Cerebellar cortex (tissue), 1 donor: ENCODE measurements at regions not wholly inside any gene's neighbourhood (a gene's known extent, or its start where the extent isn't known, plus 50 kb on each side); places are given as distances from the start of the nearest gene placed in this dataset.

ENCODE experiments used
- DNase-seq: peaks from one replicate; pipeline ENCODE4 v3.0.0-alpha.2; 2015; ENCODE audit warnings: low spot score

- DNase-seq = no peak
Measured at GRCh38 chr14:86722612-86723253, 1192.8 kb downstream of the FLRT2 start.

- no peak for DNase-seq
Measured at GRCh38 chr14:86714575-86714974, 1184.6 kb downstream of the FLRT2 start.

GRCh38 chr14:86714153-86714552 is 1184.2 kb downstream of the FLRT2 start:
- no peak for DNase-seq

DNA sequence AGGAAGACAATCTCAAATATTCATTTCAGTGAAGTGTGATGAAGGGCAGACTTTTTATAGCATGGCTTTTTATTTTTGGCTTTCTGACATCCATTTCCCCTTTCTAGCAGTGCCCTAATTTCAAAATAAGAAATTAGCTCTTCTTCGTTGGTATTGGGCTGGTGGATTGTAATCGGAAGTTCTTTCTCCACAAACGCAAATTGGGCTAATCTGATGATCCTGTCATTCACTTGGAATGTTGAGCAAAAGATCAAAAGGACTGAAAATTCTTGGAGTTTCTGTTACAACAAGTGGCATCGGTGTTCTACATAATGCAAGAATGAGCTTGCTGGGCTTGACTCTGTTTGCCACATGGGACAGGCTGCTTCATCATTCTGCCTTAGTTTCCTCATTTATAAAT is 1182.8 kb downstream of the FLRT2 start:
- DNase-seq = no peak

- DNase-seq = no peak
Measured at GRCh38 chr14:86712176-86712575, 1182.2 kb downstream of the FLRT2 start.

DNA sequence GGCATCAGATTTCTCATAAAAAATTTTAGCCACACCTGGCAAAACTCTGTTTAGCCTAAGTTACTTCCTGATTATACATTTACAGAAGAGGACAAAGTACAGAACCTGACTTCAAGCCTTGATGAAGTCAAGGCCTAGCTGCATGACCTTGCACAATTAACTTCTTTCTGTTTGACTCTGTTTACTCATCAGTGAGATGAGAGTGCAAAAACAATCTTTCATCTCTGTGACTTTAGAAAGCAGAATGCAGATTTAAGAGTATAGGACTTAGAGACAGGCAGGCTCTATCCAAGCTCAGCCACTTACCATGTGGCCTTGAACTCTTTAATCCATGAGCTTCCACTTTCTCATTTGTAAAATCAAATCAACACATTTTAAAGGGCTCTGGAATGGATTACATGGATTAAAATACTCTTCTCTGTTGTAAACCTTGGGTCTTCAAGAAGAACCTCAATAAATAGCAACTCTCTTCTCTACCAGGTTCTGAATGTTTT is 1178.9 kb downstream of the FLRT2 start:
- DNase-seq = no peak

DNA sequence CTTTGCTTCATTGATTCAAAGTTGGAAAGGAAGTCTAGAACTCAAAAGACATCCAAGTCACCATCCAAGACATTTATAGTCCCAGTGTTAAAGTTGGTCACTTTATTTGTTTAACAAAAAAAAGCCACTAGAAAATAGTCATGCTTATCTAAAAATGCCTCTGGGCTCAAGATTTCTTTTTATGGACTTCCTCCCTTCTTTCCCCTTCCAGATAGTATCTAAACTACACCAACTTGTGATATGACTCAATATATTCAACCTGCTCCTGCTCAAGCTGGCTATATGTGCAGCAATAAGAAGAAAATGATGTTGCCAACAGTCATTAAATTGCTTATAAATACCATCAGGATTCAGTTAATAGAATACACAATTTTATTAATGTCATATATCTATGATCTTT is 1177.1 kb downstream of the FLRT2 start:
- DNase-seq = no peak

DNA sequence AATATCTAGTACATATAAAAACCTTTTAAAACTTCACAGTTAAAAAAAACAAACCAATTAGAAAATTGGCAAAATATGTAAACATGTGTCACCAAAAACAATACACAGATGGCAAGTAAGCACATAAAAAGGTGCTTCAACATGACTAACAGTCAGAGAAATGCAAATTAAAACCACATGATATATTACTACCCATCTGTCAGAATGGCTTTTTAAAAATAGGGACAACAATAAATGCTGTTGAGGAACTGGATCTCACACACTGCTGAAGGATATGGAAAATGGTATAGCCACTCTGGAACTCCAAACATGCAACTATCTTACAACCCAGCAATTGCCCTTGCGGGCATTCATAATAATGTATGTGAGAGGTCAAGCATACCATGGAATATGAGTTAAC is 1153.6 kb downstream of the FLRT2 start:
- DNase-seq = no peak

DNA sequence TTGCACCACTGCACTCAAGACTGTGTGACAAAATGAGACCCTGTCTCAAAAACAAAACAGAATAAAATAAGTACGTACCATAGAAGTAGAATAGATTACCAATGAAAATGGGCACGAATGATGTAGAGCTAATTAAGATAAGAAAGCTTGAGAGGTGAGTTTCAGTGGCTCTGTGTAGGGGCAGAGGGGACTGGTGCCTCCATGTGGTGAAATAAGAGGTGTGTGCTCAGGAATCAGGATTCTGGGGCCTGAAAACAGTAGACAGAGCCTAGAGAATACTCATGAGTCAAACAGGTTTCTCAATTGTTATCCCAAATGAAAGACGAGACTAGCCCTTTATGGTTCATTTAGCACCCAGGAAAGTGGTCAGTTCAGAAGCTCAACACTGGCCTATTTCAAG is 1145.1 kb downstream of the FLRT2 start:
- no peak for DNase-seq

- no peak for DNase-seq
Measured at GRCh38 chr14:86673523-86673969, 1143.6 kb downstream of the FLRT2 start.

GRCh38 chr14:86672080-86672479 is 1142.1 kb downstream of the FLRT2 start:
- DNase-seq = no peak

- no peak for DNase-seq
Measured at GRCh38 chr14:86665975-86666374, 1136.0 kb downstream of the FLRT2 start.

DNA sequence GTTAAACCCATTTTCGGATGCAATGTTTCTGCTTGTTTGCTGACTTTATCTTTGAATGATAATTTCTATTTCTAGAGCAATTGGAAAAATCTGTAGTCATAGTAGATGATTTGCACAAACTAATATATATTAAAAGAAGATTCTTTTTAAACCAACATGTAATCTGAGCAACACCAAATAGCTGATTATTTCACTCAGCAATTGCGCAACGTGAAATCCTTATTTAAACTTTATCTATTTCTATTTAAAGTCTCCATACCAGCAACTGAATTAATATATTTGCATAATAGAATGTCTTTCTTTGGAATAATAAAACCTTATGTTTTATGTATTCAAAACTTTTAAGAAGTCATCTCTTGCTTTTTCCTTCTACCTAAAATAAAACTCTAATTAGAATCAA is 1132.4 kb downstream of the FLRT2 start:
- no peak for DNase-seq

- peak; percentile 11 for DNase-seq
Measured at GRCh38 chr14:86654558-86655184, 1124.7 kb downstream of the FLRT2 start.

GRCh38 chr14:86652526-86652925 is 1122.6 kb downstream of the FLRT2 start:
- no peak for DNase-seq

- DNase-seq = no peak
Measured at GRCh38 chr14:86646696-86647690, 1117.0 kb downstream of the FLRT2 start.

DNA sequence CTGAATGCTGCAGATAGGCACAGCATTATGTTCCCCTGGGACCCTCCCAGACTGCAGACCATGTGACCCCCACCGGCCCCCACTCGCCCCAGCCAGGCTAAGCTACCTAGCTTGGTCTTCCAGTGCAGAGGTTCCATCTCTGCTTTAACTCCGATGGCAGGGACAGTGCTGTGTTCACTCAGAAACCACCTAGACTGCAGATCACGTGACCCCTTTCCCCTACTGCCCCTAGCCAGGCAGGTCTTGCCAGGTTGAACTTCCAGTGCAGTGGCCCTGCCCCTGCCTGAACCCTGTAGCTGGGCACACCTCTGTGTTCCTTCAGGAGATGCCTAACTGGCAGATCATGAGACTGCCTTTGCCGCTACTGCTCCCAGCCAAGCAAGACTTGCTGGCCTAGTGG is 1116.2 kb downstream of the FLRT2 start:
- DNase-seq = no peak

DNA sequence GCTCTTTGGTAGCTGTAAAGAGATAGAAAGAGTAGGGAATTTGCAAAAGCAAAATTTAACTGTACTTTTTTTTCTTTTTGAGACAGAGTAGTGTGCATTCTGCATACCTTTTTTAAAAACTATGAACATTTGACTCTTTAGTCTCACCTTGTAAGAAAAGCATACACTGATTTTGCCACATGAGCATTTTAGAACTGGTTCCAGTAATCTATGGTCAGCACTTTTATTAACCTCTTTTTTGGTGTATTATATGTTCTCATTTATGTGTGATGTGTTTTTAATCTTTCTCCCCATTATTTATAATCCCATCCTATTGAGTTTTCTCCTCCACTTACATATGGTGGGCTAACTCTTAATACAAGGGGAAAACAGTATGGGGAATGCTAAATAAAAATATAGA is 1111.4 kb downstream of the FLRT2 start:
- DNase-seq = no peak

DNA sequence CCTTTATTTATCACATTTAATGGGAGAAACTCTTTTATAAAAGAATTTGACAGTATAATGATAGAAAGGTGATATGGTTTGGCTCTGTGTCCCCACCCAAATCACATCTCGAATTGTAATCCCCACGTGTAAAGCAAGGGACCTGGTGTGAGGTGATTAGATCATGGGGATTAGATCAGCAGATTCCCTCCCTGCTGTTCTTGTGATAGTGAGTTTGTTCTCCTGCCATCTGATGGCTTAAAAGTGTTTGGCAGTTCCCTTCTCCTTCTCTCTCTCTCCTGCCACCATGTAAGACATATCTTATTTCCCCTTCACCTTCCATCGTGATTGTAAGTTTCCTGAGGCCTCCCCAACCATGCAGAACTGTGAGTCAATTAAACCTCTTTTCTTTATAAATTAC is 1110.3 kb downstream of the FLRT2 start:
- DNase-seq = no peak

DNA sequence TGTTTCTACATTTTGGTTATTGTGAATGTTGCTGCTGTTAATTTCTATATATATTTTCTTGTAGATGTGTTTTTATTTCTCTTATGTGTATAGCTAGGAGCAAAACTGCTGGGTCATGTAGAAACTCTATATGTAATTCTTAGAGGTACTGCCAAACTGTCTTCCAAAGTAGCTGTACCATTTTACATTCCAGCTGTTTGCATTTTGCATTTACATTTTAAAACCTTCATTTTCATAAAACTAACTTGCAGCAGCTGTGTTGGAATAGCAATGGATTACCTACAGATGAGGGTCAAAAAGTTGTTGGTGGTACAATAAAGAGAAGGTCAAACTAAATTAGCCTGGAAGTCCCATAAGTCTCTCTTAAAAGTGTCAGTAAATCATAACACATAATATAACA is 1109.7 kb downstream of the FLRT2 start:
- no peak for DNase-seq

- no peak for DNase-seq
Measured at GRCh38 chr14:86639146-86639545, 1109.2 kb downstream of the FLRT2 start.

DNA sequence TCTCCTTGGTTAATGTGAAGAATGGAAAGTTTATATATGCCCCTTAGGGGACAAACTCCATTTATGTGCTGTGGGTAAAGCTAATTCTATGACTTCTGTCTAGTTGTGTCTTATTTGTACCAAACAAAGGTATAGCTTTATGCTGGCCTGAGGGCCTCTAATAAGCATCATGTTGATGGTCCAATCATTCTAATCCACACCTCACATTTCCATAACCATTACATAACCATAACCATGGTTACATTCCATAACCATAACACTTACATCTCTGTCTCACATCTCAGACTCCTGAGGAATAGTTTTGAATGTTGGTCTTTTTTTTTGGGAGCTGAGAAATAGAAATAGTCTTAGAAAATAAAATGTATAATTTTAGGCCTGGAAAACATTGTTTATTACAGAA is 1097.1 kb downstream of the FLRT2 start:
- no peak for DNase-seq

GRCh38 chr14:86626530-86626929 is 1096.6 kb downstream of the FLRT2 start:
- no peak for DNase-seq
